Uterus (tissue), 2 donors: ENCODE measurements at regions not wholly inside any gene's neighbourhood (a gene's known extent, or its start where the extent isn't known, plus 50 kb on each side); places are given as distances from the start of the nearest gene placed in this dataset.

Experiments used
- CTCF ChIP-seq, 4 experiments: fragments of 200-600 bp in 2 of 4; fragments of 450-650 bp in 2 of 4; sonication (generic) in 2 of 4; IDR thresholded peaks; one replicate each; pipeline ENCODE4 v1.5.1; 2016 to 2019; ENCODE audit warnings: antibody characterized with exemption in 4 of 4, mild to moderate bottlenecking in 2 of 4, moderate library complexity in 1 of 4
- POLR2A ChIP-seq, 2 donors: fragments of 450-650 bp; IDR thresholded peaks; one replicate each; pipeline ENCODE4 v1.6.1; 2016; ENCODE audit warnings: antibody characterized with exemption in 2 of 2, mild to moderate bottlenecking in 1 of 2, moderate library complexity in 1 of 2

GRCh38 chr9:110040788-110041187 is 167.2 kb downstream of the C9orf152 start:
- TF ChIP-seq CTCF (IDR thresholded peaks at IDR 0.05), result no peak
- no peak for TF ChIP-seq POLR2A (IDR thresholded peaks at IDR 0.05)
